HG03457 (cell line): ENCODE measurements at regions not wholly inside any gene's neighbourhood (a gene's known extent, or its start where the extent isn't known, plus 50 kb on each side); places are given as distances from the start of the nearest gene placed in this dataset.
"Not testable (repeated sequence)": the region's sequence is repeated elsewhere in the genome, so short reads cannot be mapped to it uniquely, and the experiment has no call there.

Experiments
- ATAC-seq: cut with Tn5 transposase; IDR thresholded peaks from one replicate; pipeline ENCODE4 v1.9.1; 2021; ENCODE audit warnings: moderate number of reproducible peaks; ENCODE audit not compliant: unreplicated experiment

GRCh38 chr6:19892260-19892659 is 55.1 kb downstream of the ID4 start:
- ATAC-seq: no peak

- no peak for ATAC-seq
These were observed 58.9 kb downstream of the ID4 start for GRCh38 chr6:19895866-19896692.

- no peak for ATAC-seq
These were observed 59.5 kb downstream of the ID4 start for GRCh38 chr6:19896693-19897010.

- ATAC-seq: no peak
These were observed 61.1 kb downstream of the ID4 start for GRCh38 chr6:19898141-19898740.

- no peak for ATAC-seq
These were observed 65.0 kb downstream of the ID4 start for GRCh38 chr6:19902201-19902600.

- not testable (repeated sequence) for ATAC-seq
These were observed 67.2 kb downstream of the ID4 start for GRCh38 chr6:19904408-19904807.

- no peak for ATAC-seq
These were observed 68.4 kb downstream of the ID4 start for GRCh38 chr6:19905584-19905983.

GRCh38 chr6:19906171-19906570 is 69.0 kb downstream of the ID4 start:
- no peak for ATAC-seq

GRCh38 chr6:19911223-19911622 is 74.1 kb downstream of the ID4 start:
- ATAC-seq: no peak

- ATAC-seq: no peak
These were observed 81.3 kb downstream of the ID4 start for GRCh38 chr6:19918436-19918835.

GRCh38 chr6:19921786-19922185 is 84.6 kb downstream of the ID4 start:
- no peak for ATAC-seq

- ATAC-seq: no peak
These were observed 88.4 kb downstream of the ID4 start for GRCh38 chr6:19925533-19925932.

- no peak for ATAC-seq
These were observed 91.3 kb downstream of the ID4 start for GRCh38 chr6:19928461-19928860.

- no peak for ATAC-seq
These were observed 92.1 kb downstream of the ID4 start for GRCh38 chr6:19929312-19929711.

GRCh38 chr6:19934996-19935591 is 97.9 kb downstream of the ID4 start:
- no peak for ATAC-seq

- ATAC-seq: not testable (repeated sequence)
These were observed 102.2 kb downstream of the ID4 start for GRCh38 chr6:19939321-19939720.

GRCh38 chr6:19939926-19940325 is 102.8 kb downstream of the ID4 start:
- not testable (repeated sequence) for ATAC-seq

GRCh38 chr6:19943042-19943441 is 105.9 kb downstream of the ID4 start:
- ATAC-seq: no peak

- no peak for ATAC-seq
These were observed 108.7 kb downstream of the ID4 start for GRCh38 chr6:19945843-19946358.

- no peak for ATAC-seq
These were observed 112.0 kb downstream of the ID4 start for GRCh38 chr6:19949155-19949554.

GRCh38 chr6:19964115-19964514 is 126.9 kb downstream of the ID4 start:
- ATAC-seq: no peak

GRCh38 chr6:19968201-19968600 is 131.0 kb downstream of the ID4 start:
- no peak for ATAC-seq
